ENCODE measurements at regions not wholly inside any gene's neighbourhood (a gene's known extent, or its start where the extent isn't known, plus 50 kb on each side); places are given as distances from the start of the nearest gene placed in this dataset.

- TF ChIP-seq, protein P1, sequence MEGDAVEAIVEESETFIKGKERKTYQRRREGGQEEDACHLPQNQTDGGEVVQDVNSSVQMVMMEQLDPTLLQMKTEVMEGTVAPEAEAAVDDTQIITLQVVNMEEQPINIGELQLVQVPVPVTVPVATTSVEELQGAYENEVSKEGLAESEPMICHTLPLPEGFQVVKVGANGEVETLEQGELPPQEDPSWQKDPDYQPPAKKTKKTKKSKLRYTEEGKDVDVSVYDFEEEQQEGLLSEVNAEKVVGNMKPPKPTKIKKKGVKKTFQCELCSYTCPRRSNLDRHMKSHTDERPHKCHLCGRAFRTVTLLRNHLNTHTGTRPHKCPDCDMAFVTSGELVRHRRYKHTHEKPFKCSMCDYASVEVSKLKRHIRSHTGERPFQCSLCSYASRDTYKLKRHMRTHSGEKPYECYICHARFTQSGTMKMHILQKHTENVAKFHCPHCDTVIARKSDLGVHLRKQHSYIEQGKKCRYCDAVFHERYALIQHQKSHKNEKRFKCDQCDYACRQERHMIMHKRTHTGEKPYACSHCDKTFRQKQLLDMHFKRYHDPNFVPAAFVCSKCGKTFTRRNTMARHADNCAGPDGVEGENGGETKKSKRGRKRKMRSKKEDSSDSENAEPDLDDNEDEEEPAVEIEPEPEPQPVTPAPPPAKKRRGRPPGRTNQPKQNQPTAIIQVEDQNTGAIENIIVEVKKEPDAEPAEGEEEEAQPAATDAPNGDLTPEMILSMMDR (IDR thresholded peaks at IDR 0.05; ENCODE audit: insufficient read depth, low read length, poor library complexity, severe bottlenecking): no peak
- no peaks in the 10 kb centered on the region for H3K36me3 ChIP-seq (ENCODE audit: control insufficient read depth, insufficient read depth, low read length)
- H3K4me3 ChIP-seq (ENCODE audit: low read depth, low read length): no peak overlapping the region
- DNase-seq (ENCODE audit: low read depth): no peak
- H3K27me3 ChIP-seq (ENCODE audit: control insufficient read depth, insufficient read depth, low read length): no peaks in the 10 kb centered on the region
Measured at GRCh38 chr3:6155650-6156338, 705.1 kb upstream of the GRM7 start.

DNA sequence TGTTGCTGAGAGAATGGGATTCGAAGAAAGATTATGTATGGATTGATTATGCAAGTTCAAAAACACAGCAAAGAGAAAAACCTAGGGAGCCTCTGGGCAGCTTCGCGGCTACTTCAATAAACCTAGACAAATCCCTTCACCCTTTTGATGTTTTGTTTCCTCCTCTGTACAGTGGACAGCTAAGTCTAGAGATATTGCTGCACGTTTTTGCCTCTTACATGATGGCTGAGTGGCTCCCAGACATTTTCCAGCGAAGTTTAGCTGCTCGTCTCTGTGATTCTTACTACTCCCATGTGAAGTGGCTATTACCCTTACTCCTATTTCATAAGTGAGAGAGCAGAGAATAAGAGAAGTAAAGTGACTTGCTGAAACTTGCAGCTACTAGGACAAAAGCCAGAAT lies 695.0 kb upstream of the GRM7 start:
- H3K4me3 ChIP-seq (ENCODE audit: low read depth, low read length): no peak overlapping the region
- H3K36me3 ChIP-seq (ENCODE audit: control insufficient read depth, insufficient read depth, low read length): no peaks in the 10 kb centered on the region
- TF ChIP-seq, protein P1 (IDR thresholded peaks at IDR 0.05; ENCODE audit: insufficient read depth, low read length, poor library complexity, severe bottlenecking): no peak
- no peak for DNase-seq (ENCODE audit: low read depth)
- H3K27me3 ChIP-seq (ENCODE audit: control insufficient read depth, insufficient read depth, low read length): no peaks in the 10 kb centered on the region

DNA sequence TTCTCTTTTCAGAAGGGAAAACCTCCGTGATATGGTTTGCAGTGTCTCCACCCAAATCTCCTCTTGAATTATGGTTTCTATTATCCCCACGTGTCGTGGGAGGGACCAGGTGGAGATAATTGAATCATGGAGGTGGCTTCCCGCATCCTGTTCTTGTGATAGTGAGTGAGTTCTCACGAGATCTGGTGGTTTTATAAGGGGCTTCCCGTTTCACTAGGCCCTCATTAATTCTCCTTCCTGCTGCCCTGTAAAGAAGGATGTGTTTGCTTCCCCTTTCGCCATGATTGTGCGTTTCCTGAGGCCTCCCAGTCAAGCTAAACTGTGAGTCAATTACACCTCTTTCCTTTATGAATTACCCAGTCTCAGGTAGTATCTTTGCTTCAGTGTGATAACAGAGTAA lies 692.7 kb upstream of the GRM7 start:
- no peak overlapping the region for H3K4me3 ChIP-seq (ENCODE audit: low read depth, low read length)
- no peaks in the 10 kb centered on the region for H3K27me3 ChIP-seq (ENCODE audit: control insufficient read depth, insufficient read depth, low read length)
- TF ChIP-seq, protein P1 (IDR thresholded peaks at IDR 0.05; ENCODE audit: insufficient read depth, low read length, poor library complexity, severe bottlenecking): no peak
- DNase-seq (ENCODE audit: low read depth): no peak
- no peaks in the 10 kb centered on the region for H3K36me3 ChIP-seq (ENCODE audit: control insufficient read depth, insufficient read depth, low read length)

DNA sequence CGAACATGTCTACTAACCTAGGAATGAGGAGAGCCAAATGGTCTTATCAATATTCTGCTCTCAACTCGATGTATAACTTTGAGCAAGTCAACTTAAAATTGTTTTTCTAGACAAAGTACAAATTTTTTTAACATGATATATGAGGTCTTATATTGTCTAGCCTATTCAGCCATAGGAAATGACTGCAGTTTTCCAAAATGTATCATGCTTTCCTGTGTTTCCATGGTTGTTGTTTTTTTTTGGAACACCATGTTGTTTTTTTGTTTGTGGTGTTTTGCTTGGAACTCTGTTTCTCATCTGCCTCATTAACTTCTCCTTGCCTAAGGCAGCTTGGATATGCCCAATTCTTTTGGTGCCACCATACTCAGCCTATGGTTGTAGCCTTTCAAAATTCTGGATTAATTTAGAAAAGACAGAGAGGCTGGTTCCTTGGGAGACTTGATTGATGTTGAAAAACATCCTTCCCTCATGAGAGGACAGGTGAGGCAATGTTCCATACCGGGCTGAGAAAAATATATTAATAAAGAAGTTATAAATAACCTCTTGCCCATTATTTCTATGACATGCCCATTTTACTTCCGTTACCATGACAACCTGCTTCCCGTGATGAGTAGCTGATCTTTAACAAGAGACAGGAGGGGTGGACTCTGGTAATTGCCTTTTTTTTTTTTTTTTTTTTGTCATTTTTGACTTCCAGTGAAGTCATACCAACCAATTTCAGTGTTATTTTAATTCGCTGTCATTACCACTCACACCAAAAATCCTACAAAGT lies 687.9 kb upstream of the GRM7 start:
- H3K4me3 ChIP-seq (ENCODE audit: low read depth, low read length): no peak overlapping the region
- no peaks in the 10 kb centered on the region for H3K36me3 ChIP-seq (ENCODE audit: control insufficient read depth, insufficient read depth, low read length)
- no peaks in the 10 kb centered on the region for H3K27me3 ChIP-seq (ENCODE audit: control insufficient read depth, insufficient read depth, low read length)
- DNase-seq (ENCODE audit: low read depth): no peak
- TF ChIP-seq, protein P1 (IDR thresholded peaks at IDR 0.05; ENCODE audit: insufficient read depth, low read length, poor library complexity, severe bottlenecking): no peak

GRCh38 chr3:6177417-6177816 lies 683.5 kb upstream of the GRM7 start:
- Histone ChIP-seq H3K36me3 (ENCODE audit: control insufficient read depth, insufficient read depth, low read length) (no peaks in the 10 kb centered on the region), H3K4me3 (ENCODE audit: low read depth, low read length) (no peak overlapping the region), H3K27me3 (ENCODE audit: control insufficient read depth, insufficient read depth, low read length) (no peaks in the 10 kb centered on the region)
- TF ChIP-seq, protein P1 (IDR thresholded peaks at IDR 0.05; ENCODE audit: insufficient read depth, low read length, poor library complexity, severe bottlenecking): no peak
- DNase-seq (ENCODE audit: low read depth): no peak
